ENCODE measurements at regions not wholly inside any gene's neighbourhood (a gene's known extent, or its start where the extent isn't known, plus 50 kb on each side); places are given as distances from the start of the nearest gene placed in this dataset.

- H3K36me3 ChIP-seq = no peaks in the 10 kb centered on the region
- WGBS, 2 donors (ENCODE audit: low coverage in 1 of 2) = 10 to 12% methylated on average over 5 of the region's 9 CpGs
- H3K27ac ChIP-seq = no peak overlapping the region
- H3K27me3 ChIP-seq = peaks cover 94% of the 10 kb centered on the region
- no peaks in the 10 kb centered on the region for H3K9me3 ChIP-seq
- TF ChIP-seq POLR2AphosphoS5 (IDR thresholded peaks at IDR 0.05) (no peak), CTCF (IDR thresholded peaks at IDR 0.05) (peak; percentile 42 to 75 (median 60))
- no peak overlapping the region for H3K4me3 ChIP-seq
- ATAC-seq = peak; percentile 53
- H3K4me1 ChIP-seq = peaks cover 0 to 6% (median 0%) of the 10 kb centered on the region in 3 donors
Measured at GRCh38 chr10:101297901-101298486, 56.0 kb upstream of the BTRC start.

- TF ChIP-seq EP300 (IDR thresholded peaks at IDR 0.05) (no peak), POLR2A (IDR thresholded peaks at IDR 0.05) (no peak), POLR2AphosphoS5 (IDR thresholded peaks at IDR 0.05) (no peak), CTCF (IDR thresholded peaks at IDR 0.05) (no peak)
Measured at GRCh38 chr10:101299211-101299610, 54.8 kb upstream of the BTRC start.

GRCh38 chr10:101301111-101301731 is 52.7 kb upstream of the BTRC start:
- Histone ChIP-seq H3K36me3 (no peaks in the 10 kb centered on the region), H3K4me1 (peaks cover 0 to 4% (median 0%) of the 10 kb centered on the region in 3 donors), H3K9me3 (no peaks in the 10 kb centered on the region), H3K27me3 (peaks cover 94% of the 10 kb centered on the region), H3K27ac (no peak overlapping the region), H3K4me3 (no peak overlapping the region)
- TF ChIP-seq CTCF (IDR thresholded peaks at IDR 0.05) (peak in 3 of 4 experiments; percentile 5 to 48 (median 18)), POLR2A (IDR thresholded peaks at IDR 0.05) (no peak)
- no peak for ATAC-seq
- WGBS, 2 donors (ENCODE audit: low coverage in 1 of 2) = 22% methylated on average over 1 of the region's 2 CpGs; no CpG with 5 or more reads in 1 of the 2 donors

More at GRCh38 chr10:101299211-101299610, 54.8 kb upstream of the BTRC start:
- Histone ChIP-seq H3K4me3 (no peak overlapping the region), H3K27me3 (peaks cover 94% of the 10 kb centered on the region), H3K36me3 (no peaks in the 10 kb centered on the region), H3K4me1 (peaks cover 0 to 4% (median 0%) of the 10 kb centered on the region in 3 donors), H3K9me3 (no peaks in the 10 kb centered on the region), H3K27ac (no peak overlapping the region)
- WGBS, 2 donors (ENCODE audit: low coverage in 1 of 2) = 91 to 92% methylated on average over 2 to 5 of the region's 6 CpGs
- no peak for ATAC-seq

GRCh38 chr10:101303087-101303703 is 50.8 kb upstream of the BTRC start:
- no peak for ATAC-seq
- H3K36me3 ChIP-seq = no peaks in the 10 kb centered on the region
- H3K4me1 ChIP-seq = peaks cover 0 to 1% (median 0%) of the 10 kb centered on the region in 3 donors
- no peaks in the 10 kb centered on the region for H3K9me3 ChIP-seq
- 53 to 57% methylated on average over 2 to 4 of the region's 4 CpGs for WGBS, 2 donors (ENCODE audit: low coverage in 1 of 2)
- no peak for TF ChIP-seq CTCF (IDR thresholded peaks at IDR 0.05)
- no peak for TF ChIP-seq POLR2A (IDR thresholded peaks at IDR 0.05)
- H3K4me3 ChIP-seq = no peak overlapping the region
- no peak overlapping the region for H3K27ac ChIP-seq
- peaks cover 91% of the 10 kb centered on the region for H3K27me3 ChIP-seq

Data from gastroesophageal sphincter (tissue), 4 donors.